Panc1 (cell line): ENCODE measurements at regions not wholly inside any gene's neighbourhood (a gene's known extent, or its start where the extent isn't known, plus 50 kb on each side); places are given as distances from the start of the nearest gene placed in this dataset.

Experiments used
- ATAC-seq: fragments of 200-7000 bp; cut with Tn5 transposase; 2 replicates; pipeline ENCODE4 v1.9.1; 2020; ENCODE audit warnings: mild to moderate bottlenecking, moderate library complexity
- BruUV-seq: library from RNA; stranded (reverse); fragments of 400-500 nt; replicated peaks from 2 replicates; lab custom pipeline; 2021; lab: Mats Ljungman, UMichigan
- CTCF ChIA-PET: fragments of 300-600 bp; sonication (Branson Sonifier 250); formaldehyde crosslinking; loops from one replicate; lab custom pipeline; 2022; ENCODE audit warnings: antibody characterized with exemption; lab: Charles Lee
- POLR2A ChIA-PET: fragments of 300-600 bp; sonication (Branson Sonifier 250); formaldehyde crosslinking; loops from one replicate; lab custom pipeline; 2022; ENCODE audit warnings: antibody characterized with exemption; lab: Charles Lee
- DNase-seq: peaks from one replicate; pipeline ENCODE4 v3.0.0-alpha.2; 2010; ENCODE audit warnings: low read depth, low spot score
- H3K27ac ChIP-seq: 2 replicates; pipeline ENCODE4 v1.5.1; 2011; ENCODE audit warnings: mild to moderate bottlenecking, low read length, inconsistent platforms
- H3K27me3 ChIP-seq: fragments of 200-500 bp; sonication (Bioruptor generic); 2 replicates; pipeline ENCODE4 v1.6.0; 2014; ENCODE audit warnings: low read length, inconsistent platforms; ENCODE audit not compliant: control insufficient read depth, insufficient read depth
- H3K36me3 ChIP-seq: fragments of 200-500 bp; sonication (Bioruptor generic); 2 replicates; pipeline ENCODE4 v1.5.1; 2014; ENCODE audit warnings: inconsistent platforms, mild to moderate bottlenecking, low read length, moderate library complexity; ENCODE audit not compliant: control insufficient read depth, insufficient read depth
- H3K4me1 ChIP-seq: 2 replicates; pipeline ENCODE4 v1.5.1; 2011; ENCODE audit warnings: inconsistent platforms, mild to moderate bottlenecking, low read length, moderate library complexity; ENCODE audit not compliant: control insufficient read depth, insufficient read depth
- H3K4me3 ChIP-seq, 2 experiments: 2 replicates each; pipeline ENCODE4 v1.5.1; 2011 to 2012; ENCODE audit warnings: low read depth in 2 of 2, low read length in 2 of 2, mild to moderate bottlenecking in 2 of 2, inconsistent platforms in 1 of 2, moderate library complexity in 1 of 2
- H3K9me3 ChIP-seq: fragments of 200-500 bp; sonication (Bioruptor generic); 2 replicates; pipeline ENCODE4 v1.5.1; 2014; ENCODE audit warnings: low read depth, mild to moderate bottlenecking, inconsistent platforms, low read length, moderate library complexity; ENCODE audit not compliant: control insufficient read depth, insufficient read depth
- CTCF ChIP-seq: fragments of 450-650 bp; IDR thresholded peaks from 2 replicates; pipeline ENCODE4 v1.5.1; 2017; ENCODE audit warnings: mild to moderate bottlenecking
- POLR2AphosphoS5 ChIP-seq: IDR thresholded peaks from 2 replicates; pipeline ENCODE4 v1.6.1; 2012; ENCODE audit warnings: mild to moderate bottlenecking, low read depth, low read length, moderate library complexity
- SIN3A ChIP-seq: IDR thresholded peaks from 2 replicates; pipeline ENCODE4 v1.6.1; 2012; ENCODE audit warnings: low read depth, mild to moderate bottlenecking, low read length, moderate library complexity, borderline replicate concordance; ENCODE audit not compliant: insufficient read depth
- TCF7L2 ChIP-seq: IDR thresholded peaks from 2 replicates; pipeline ENCODE4 v1.6.1; 2011; ENCODE audit warnings: mild to moderate bottlenecking, low read depth, low read length, inconsistent platforms
- in situ Hi-C: cut with HindIII; loops from 2 replicates; pipeline ENCODE4 v1.10.0; 2016; ENCODE audit warnings: low sequenced_read_pairs, low pct_unique_long_range_greater_than_20kb
- intact Hi-C: fragments of 100-400 bp; cut with micrococcal nuclease; formaldehyde crosslinking; loops from one replicate; pipeline ENCODE4 v1.10.0; 2022; ENCODE audit not compliant: unreplicated experiment
- TF ChIP-seq, protein P1 (sequence below), 2 experiments: IDR thresholded peaks; 2 replicates each; pipeline ENCODE4 v1.6.1; 2011 to 2012; ENCODE audit warnings: low read depth in 2 of 2, control low read depth in 1 of 2, low read length in 1 of 2, mild to moderate bottlenecking in 1 of 2, moderate library complexity in 1 of 2; ENCODE audit not compliant: insufficient read depth in 1 of 2

DNA sequence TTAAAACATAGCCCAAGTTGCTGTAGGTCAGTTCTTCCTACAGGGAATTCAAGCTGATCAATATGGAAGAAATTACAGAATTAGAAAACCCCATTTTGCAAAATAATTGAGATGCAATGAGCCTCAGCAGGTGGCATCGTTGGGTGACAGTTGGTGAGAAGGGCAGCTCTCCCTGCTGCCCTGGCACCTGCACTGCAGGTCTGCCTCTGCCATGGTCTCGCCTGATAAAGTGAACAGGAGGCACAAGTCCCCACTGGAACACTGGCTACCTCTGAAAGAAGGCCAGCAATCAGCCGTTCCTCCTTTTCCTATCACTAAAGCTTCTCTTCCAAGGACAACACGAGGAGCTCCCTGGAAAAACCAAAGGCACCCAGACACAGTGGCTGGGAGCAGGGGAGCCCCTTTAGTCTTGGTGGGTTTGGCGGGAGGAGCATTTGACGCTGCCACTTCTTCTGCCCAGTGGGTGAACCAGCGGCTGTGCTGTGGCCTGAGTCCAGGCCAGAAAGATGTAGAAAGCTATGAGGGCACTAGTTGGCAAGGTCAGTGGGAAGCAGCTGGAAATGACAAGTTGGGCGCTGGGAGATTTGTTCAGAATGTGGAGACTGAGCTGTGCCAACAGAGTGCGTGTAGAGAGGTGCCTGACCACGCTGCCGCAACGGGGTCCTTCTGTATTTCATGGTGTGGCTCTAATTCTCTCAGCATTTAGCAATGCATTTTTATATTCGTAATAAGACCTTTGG, 93.1 kb downstream of the RIPK4 start:
- in situ Hi-C loops = no loop called here
- no peaks in the 10 kb centered on the region for H3K27me3 ChIP-seq
- DNase-seq (no peak), ATAC-seq (no peak)
- no peaks in the 10 kb centered on the region for H3K9me3 ChIP-seq
- H3K36me3 ChIP-seq = no peaks in the 10 kb centered on the region
- H3K4me3 ChIP-seq = no peak overlapping the region
- CTCF ChIA-PET = interaction anchor here (1.5 kb wide), 1 partner anchor 42 kb away, joined by 3 read pairs; no protein-coding TSS in a partner anchor
- BruUV-seq = no TSS peak
- peaks cover 65% of the 10 kb centered on the region for H3K4me1 ChIP-seq
- intact Hi-C loops = no loop called here
- TF ChIP-seq POLR2AphosphoS5 (no peak), TCF7L2 (no peak), SIN3A (no peak), CTCF (no peak)
- TF ChIP-seq, protein P1, sequence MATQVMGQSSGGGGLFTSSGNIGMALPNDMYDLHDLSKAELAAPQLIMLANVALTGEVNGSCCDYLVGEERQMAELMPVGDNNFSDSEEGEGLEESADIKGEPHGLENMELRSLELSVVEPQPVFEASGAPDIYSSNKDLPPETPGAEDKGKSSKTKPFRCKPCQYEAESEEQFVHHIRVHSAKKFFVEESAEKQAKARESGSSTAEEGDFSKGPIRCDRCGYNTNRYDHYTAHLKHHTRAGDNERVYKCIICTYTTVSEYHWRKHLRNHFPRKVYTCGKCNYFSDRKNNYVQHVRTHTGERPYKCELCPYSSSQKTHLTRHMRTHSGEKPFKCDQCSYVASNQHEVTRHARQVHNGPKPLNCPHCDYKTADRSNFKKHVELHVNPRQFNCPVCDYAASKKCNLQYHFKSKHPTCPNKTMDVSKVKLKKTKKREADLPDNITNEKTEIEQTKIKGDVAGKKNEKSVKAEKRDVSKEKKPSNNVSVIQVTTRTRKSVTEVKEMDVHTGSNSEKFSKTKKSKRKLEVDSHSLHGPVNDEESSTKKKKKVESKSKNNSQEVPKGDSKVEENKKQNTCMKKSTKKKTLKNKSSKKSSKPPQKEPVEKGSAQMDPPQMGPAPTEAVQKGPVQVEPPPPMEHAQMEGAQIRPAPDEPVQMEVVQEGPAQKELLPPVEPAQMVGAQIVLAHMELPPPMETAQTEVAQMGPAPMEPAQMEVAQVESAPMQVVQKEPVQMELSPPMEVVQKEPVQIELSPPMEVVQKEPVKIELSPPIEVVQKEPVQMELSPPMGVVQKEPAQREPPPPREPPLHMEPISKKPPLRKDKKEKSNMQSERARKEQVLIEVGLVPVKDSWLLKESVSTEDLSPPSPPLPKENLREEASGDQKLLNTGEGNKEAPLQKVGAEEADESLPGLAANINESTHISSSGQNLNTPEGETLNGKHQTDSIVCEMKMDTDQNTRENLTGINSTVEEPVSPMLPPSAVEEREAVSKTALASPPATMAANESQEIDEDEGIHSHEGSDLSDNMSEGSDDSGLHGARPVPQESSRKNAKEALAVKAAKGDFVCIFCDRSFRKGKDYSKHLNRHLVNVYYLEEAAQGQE (IDR thresholded peaks at IDR 0.05; ENCODE audit: insufficient read depth in 1 of 2, low read depth in 2 of 2, low read length in 1 of 2) = no peak
- POLR2A ChIA-PET = no interaction called here
- H3K27ac ChIP-seq = peak overlapping the region; percentile 91

DNA sequence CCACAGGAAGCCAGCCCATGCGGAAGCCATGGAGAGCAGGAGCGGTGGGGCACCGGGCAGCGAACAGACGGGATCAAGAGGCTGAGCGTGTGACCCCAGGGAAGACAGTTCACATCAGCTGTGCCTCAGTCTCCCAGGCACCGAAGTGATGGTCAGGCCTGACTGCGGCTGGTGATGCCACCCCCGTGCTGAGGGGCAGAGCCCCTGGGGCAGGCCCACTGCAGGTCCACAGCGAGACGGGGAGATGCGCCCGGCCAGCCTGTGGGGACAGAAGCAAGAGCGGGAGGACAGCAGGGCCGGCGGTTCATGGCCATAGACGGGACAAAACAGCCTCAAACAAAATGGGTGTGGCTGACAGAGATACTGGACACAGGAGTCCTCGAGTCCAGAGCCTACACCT, 93.8 kb downstream of the RIPK4 start:
- ChIA-PET CTCF (no interaction called here), POLR2A (no interaction called here)
- Histone ChIP-seq H3K36me3 (no peaks in the 10 kb centered on the region), H3K27me3 (no peaks in the 10 kb centered on the region), H3K27ac (peak overlapping the region; percentile 91), H3K9me3 (no peaks in the 10 kb centered on the region), H3K4me3 (no peak overlapping the region), H3K4me1 (peaks cover 58% of the 10 kb centered on the region)
- ATAC-seq (no peak), DNase-seq (no peak)
- TF ChIP-seq SIN3A (no peak), CTCF (no peak), POLR2AphosphoS5 (no peak), TCF7L2 (no peak)
- TF ChIP-seq, protein P1 (IDR thresholded peaks at IDR 0.05; ENCODE audit: insufficient read depth in 1 of 2, low read depth in 2 of 2, low read length in 1 of 2) = no peak
- BruUV-seq = no TSS peak
- intact Hi-C loops (no loop called here), in situ Hi-C loops (no loop called here)
